ENCODE measurements at regions not wholly inside any gene's neighbourhood (a gene's known extent, or its start where the extent isn't known, plus 50 kb on each side); places are given as distances from the start of the nearest gene placed in this dataset.

- Histone ChIP-seq H2AFZ (no peak overlapping the region), H3K9me3 (ENCODE audit: low read depth) (no peaks in the 10 kb centered on the region), H3K27ac (no peak overlapping the region), H3K9ac (no peak overlapping the region), H3K36me3 (ENCODE audit: low read depth) (no peaks in the 10 kb centered on the region), H3K4me2 (ENCODE audit: unreplicated experiment) (no peak overlapping the region), H3K79me2 (ENCODE audit: insufficient read depth) (no peaks in the 10 kb centered on the region), H3F3A (ENCODE audit: insufficient read depth) (no peaks in the 10 kb centered on the region), H3K9me2 (ENCODE audit: insufficient read depth) (no peaks in the 10 kb centered on the region), H4K20me1 (ENCODE audit: insufficient read depth) (no peaks in the 10 kb centered on the region), H3K4me3 (no peak overlapping the region), H3K27me3 (replicated peaks; ENCODE audit: insufficient read depth) (no peaks in the 10 kb centered on the region), H3K4me1 (ENCODE audit: insufficient read depth) (no peaks in the 10 kb centered on the region)
- TF ChIP-seq EZH2phosphoT487 (IDR thresholded peaks at IDR 0.05; ENCODE audit: insufficient read depth, low read depth) (no peak), EZH2 (IDR thresholded peaks at IDR 0.05; ENCODE audit: insufficient read depth, poor library complexity, severe bottlenecking) (no peak)
- 53 to 54% methylated on average over 4 of the region's 4 CpGs for WGBS, 2 experiments (ENCODE audit: low coverage in 1 of 2, low lambda C conversion rate in 2 of 2, missing lambda C conversion rate in 2 of 2)
- in situ Hi-C loops (cut with MboI): no loop called here
- no peak for DNase-seq
These were observed 336.4 kb upstream of the HSF2 start for GRCh38 chr6:122063076-122063475.

GRCh38 chr6:122063761-122064160 is 335.7 kb upstream of the HSF2 start:
- Histone ChIP-seq H3K27me3 (replicated peaks; ENCODE audit: insufficient read depth) (no peaks in the 10 kb centered on the region), H3K27ac (no peak overlapping the region), H3F3A (ENCODE audit: insufficient read depth) (no peaks in the 10 kb centered on the region), H3K4me2 (ENCODE audit: unreplicated experiment) (no peak overlapping the region), H2AFZ (no peak overlapping the region), H3K79me2 (ENCODE audit: insufficient read depth) (no peaks in the 10 kb centered on the region), H3K9me3 (ENCODE audit: low read depth) (no peaks in the 10 kb centered on the region), H4K20me1 (ENCODE audit: insufficient read depth) (no peaks in the 10 kb centered on the region), H3K9me2 (ENCODE audit: insufficient read depth) (no peaks in the 10 kb centered on the region), H3K36me3 (ENCODE audit: low read depth) (no peaks in the 10 kb centered on the region), H3K4me1 (ENCODE audit: insufficient read depth) (no peaks in the 10 kb centered on the region), H3K9ac (no peak overlapping the region), H3K4me3 (no peak overlapping the region)
- in situ Hi-C loops (cut with MboI): no loop called here
- DNase-seq: no peak
- WGBS, 2 experiments (ENCODE audit: low coverage in 1 of 2, low lambda C conversion rate in 2 of 2, missing lambda C conversion rate in 2 of 2): 90 to 93% methylated on average over 5 of the region's 5 CpGs
- TF ChIP-seq EZH2 (IDR thresholded peaks at IDR 0.05; ENCODE audit: insufficient read depth, poor library complexity, severe bottlenecking): no peak
- TF ChIP-seq EZH2phosphoT487 (IDR thresholded peaks at IDR 0.05; ENCODE audit: insufficient read depth, low read depth): no peak

GRCh38 chr6:122066200-122066599 is 333.3 kb upstream of the HSF2 start:
- 18 to 21% methylated on average over 4 of the region's 4 CpGs for WGBS, 2 experiments (ENCODE audit: low coverage in 1 of 2, low lambda C conversion rate in 2 of 2, missing lambda C conversion rate in 2 of 2)
- no peaks in the 10 kb centered on the region for H3K27me3 ChIP-seq (replicated peaks; ENCODE audit: insufficient read depth)
- no peak overlapping the region for H3K4me2 ChIP-seq (ENCODE audit: unreplicated experiment)
- no peak for TF ChIP-seq EZH2 (IDR thresholded peaks at IDR 0.05; ENCODE audit: insufficient read depth, poor library complexity, severe bottlenecking)
- H3F3A ChIP-seq (ENCODE audit: insufficient read depth): no peaks in the 10 kb centered on the region
- no peak for DNase-seq
- no peaks in the 10 kb centered on the region for H3K79me2 ChIP-seq (ENCODE audit: insufficient read depth)
- no peak overlapping the region for H3K4me3 ChIP-seq
- H3K9ac ChIP-seq: no peak overlapping the region
- H3K9me3 ChIP-seq (ENCODE audit: low read depth): no peaks in the 10 kb centered on the region
- no peaks in the 10 kb centered on the region for H3K36me3 ChIP-seq (ENCODE audit: low read depth)
- in situ Hi-C loops (cut with MboI): no loop called here
- no peaks in the 10 kb centered on the region for H4K20me1 ChIP-seq (ENCODE audit: insufficient read depth)
- no peak overlapping the region for H3K27ac ChIP-seq
- H3K4me1 ChIP-seq (ENCODE audit: insufficient read depth): no peaks in the 10 kb centered on the region
- H2AFZ ChIP-seq: 0 out of 2 replicates have a peak overlapping the region, but pooled peaks have one; percentile 1
- H3K9me2 ChIP-seq (ENCODE audit: insufficient read depth): no peaks in the 10 kb centered on the region

- Histone ChIP-seq H3F3A (ENCODE audit: insufficient read depth) (no peaks in the 10 kb centered on the region), H3K9me3 (ENCODE audit: low read depth) (no peaks in the 10 kb centered on the region), H3K27me3 (replicated peaks; ENCODE audit: insufficient read depth) (no peaks in the 10 kb centered on the region), H3K9me2 (ENCODE audit: insufficient read depth) (no peaks in the 10 kb centered on the region), H3K9ac (no peak overlapping the region), H3K4me3 (no peak overlapping the region), H4K20me1 (ENCODE audit: insufficient read depth) (no peaks in the 10 kb centered on the region), H3K4me2 (ENCODE audit: unreplicated experiment) (no peak overlapping the region), H2AFZ (no peak overlapping the region), H3K36me3 (ENCODE audit: low read depth) (no peaks in the 10 kb centered on the region), H3K4me1 (ENCODE audit: insufficient read depth) (no peaks in the 10 kb centered on the region), H3K79me2 (ENCODE audit: insufficient read depth) (no peaks in the 10 kb centered on the region), H3K27ac (no peak overlapping the region)
- 14 to 22% methylated on average over 3 of the region's 3 CpGs for WGBS, 2 experiments (ENCODE audit: low coverage in 1 of 2, low lambda C conversion rate in 2 of 2, missing lambda C conversion rate in 2 of 2)
- in situ Hi-C loops (cut with MboI): no loop called here
- no peak for DNase-seq
- TF ChIP-seq EZH2 (IDR thresholded peaks at IDR 0.05; ENCODE audit: insufficient read depth, poor library complexity, severe bottlenecking) (no peak), EZH2phosphoT487 (IDR thresholded peaks at IDR 0.05; ENCODE audit: insufficient read depth, low read depth) (no peak)
These were observed 331.1 kb upstream of the HSF2 start for GRCh38 chr6:122068291-122068769.

GRCh38 chr6:122069932-122070331 is 329.5 kb upstream of the HSF2 start:
- Histone ChIP-seq H3K9me3 (ENCODE audit: low read depth) (no peaks in the 10 kb centered on the region), H3K4me3 (no peak overlapping the region), H3K4me2 (ENCODE audit: unreplicated experiment) (no peak overlapping the region), H2AFZ (no peak overlapping the region), H3K9me2 (ENCODE audit: insufficient read depth) (no peaks in the 10 kb centered on the region), H3K27ac (no peak overlapping the region), H3K79me2 (ENCODE audit: insufficient read depth) (no peaks in the 10 kb centered on the region), H3K36me3 (ENCODE audit: low read depth) (no peaks in the 10 kb centered on the region), H3K9ac (no peak overlapping the region), H4K20me1 (ENCODE audit: insufficient read depth) (no peaks in the 10 kb centered on the region), H3K4me1 (ENCODE audit: insufficient read depth) (no peaks in the 10 kb centered on the region), H3F3A (ENCODE audit: insufficient read depth) (no peaks in the 10 kb centered on the region), H3K27me3 (replicated peaks; ENCODE audit: insufficient read depth) (no peaks in the 10 kb centered on the region)
- in situ Hi-C loops (cut with MboI): no loop called here
- WGBS, 2 experiments (ENCODE audit: low coverage in 1 of 2, low lambda C conversion rate in 2 of 2, missing lambda C conversion rate in 2 of 2): 91 to 97% methylated on average over 4 of the region's 4 CpGs
- DNase-seq: no peak
- TF ChIP-seq EZH2phosphoT487 (IDR thresholded peaks at IDR 0.05; ENCODE audit: insufficient read depth, low read depth) (no peak), EZH2 (IDR thresholded peaks at IDR 0.05; ENCODE audit: insufficient read depth, poor library complexity, severe bottlenecking) (no peak)
